ENCODE measurements at regions not wholly inside any gene's neighbourhood (a gene's known extent, or its start where the extent isn't known, plus 50 kb on each side); places are given as distances from the start of the nearest gene placed in this dataset.

DNA sequence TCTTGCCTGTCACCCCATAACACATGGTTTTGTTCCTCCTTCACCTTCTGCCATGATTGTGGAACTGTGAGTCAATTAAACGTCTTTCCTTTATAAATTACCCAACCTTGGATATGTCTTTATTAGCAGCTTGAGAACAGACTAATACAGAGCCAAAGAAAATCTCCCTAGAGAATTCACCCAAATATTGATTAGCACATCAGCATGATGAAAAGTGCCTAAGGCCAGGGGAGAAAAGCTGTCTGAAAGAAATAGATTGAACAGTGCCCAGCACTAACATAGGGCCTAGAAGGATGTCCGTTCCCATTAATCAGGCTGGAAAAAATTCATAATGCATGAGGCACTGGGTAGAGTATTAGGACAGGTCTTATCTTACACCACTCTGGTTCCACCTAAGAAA is 111.9 kb upstream of the CALN1 start:
- no peaks in the 10 kb centered on the region for H3K27me3 ChIP-seq (ENCODE audit: control insufficient read depth, insufficient read depth, low read length)
- DNase-seq (ENCODE audit: low read depth), result no peak
- TF ChIP-seq CTCF (IDR thresholded peaks at IDR 0.05; ENCODE audit: insufficient read depth, low read length, poor library complexity, severe bottlenecking), result no peak
- no peak overlapping the region for H3K4me3 ChIP-seq (ENCODE audit: low read depth, low read length)
- H3K36me3 ChIP-seq (ENCODE audit: control insufficient read depth, insufficient read depth, low read length), result no peaks in the 10 kb centered on the region

- no peak for TF ChIP-seq CTCF (IDR thresholded peaks at IDR 0.05; ENCODE audit: insufficient read depth, low read length, poor library complexity, severe bottlenecking)
- H3K4me3 ChIP-seq (ENCODE audit: low read depth, low read length), result no peak overlapping the region
- no peaks in the 10 kb centered on the region for H3K27me3 ChIP-seq (ENCODE audit: control insufficient read depth, insufficient read depth, low read length)
- no peak for DNase-seq (ENCODE audit: low read depth)
- H3K36me3 ChIP-seq (ENCODE audit: control insufficient read depth, insufficient read depth, low read length), result no peaks in the 10 kb centered on the region
Observed at GRCh38 chr7:72504061-72504706, 92.0 kb upstream of the CALN1 start.

DNA sequence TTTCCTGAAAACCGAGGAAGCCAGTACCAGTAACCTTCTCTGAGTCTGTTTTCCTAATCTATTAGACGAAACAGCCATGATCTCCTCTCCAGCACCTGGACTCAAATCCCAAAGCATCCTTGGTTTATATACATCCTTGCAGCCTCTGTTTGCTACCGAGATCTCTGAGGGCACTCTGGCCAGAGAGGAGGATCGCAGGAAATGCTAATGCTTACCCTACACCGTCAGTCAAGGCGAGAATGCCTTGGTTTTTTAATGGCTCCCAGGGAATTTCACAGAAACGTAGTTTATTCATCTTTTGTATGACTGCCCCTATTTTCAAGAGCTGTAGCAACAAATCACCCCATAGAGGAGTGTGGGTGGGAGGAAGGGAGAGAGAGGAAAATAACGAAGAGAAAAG is 91.5 kb upstream of the CALN1 start:
- H3K27me3 ChIP-seq (ENCODE audit: control insufficient read depth, insufficient read depth, low read length), result no peaks in the 10 kb centered on the region
- no peak overlapping the region for H3K4me3 ChIP-seq (ENCODE audit: low read depth, low read length)
- no peak for DNase-seq (ENCODE audit: low read depth)
- TF ChIP-seq CTCF (IDR thresholded peaks at IDR 0.05; ENCODE audit: insufficient read depth, low read length, poor library complexity, severe bottlenecking), result no peak
- H3K36me3 ChIP-seq (ENCODE audit: control insufficient read depth, insufficient read depth, low read length), result no peaks in the 10 kb centered on the region

DNA sequence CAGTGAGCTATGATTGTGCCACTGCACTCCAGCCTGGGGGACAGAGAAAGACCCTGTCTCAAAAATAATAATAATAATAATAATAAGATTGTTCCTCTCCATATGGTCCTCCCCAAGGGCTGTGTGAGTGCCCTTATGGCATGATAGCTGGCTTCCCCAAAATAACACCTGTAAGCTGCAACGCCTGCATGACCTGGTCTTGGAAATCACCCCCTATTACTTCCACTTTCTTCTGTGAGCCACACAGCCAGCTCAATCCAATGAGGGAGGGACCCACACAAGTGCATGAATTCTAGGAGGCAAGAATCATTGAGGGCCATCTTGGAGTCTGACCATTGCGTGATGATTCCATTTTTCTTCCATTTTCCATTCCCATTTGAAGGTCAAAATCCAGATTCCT is 82.7 kb upstream of the CALN1 start:
- H3K36me3 ChIP-seq (ENCODE audit: control insufficient read depth, insufficient read depth, low read length), result no peaks in the 10 kb centered on the region
- no peak for DNase-seq (ENCODE audit: low read depth)
- no peak overlapping the region for H3K4me3 ChIP-seq (ENCODE audit: low read depth, low read length)
- TF ChIP-seq CTCF (IDR thresholded peaks at IDR 0.05; ENCODE audit: insufficient read depth, low read length, poor library complexity, severe bottlenecking), result no peak
- H3K27me3 ChIP-seq (ENCODE audit: control insufficient read depth, insufficient read depth, low read length), result no peaks in the 10 kb centered on the region

DNA sequence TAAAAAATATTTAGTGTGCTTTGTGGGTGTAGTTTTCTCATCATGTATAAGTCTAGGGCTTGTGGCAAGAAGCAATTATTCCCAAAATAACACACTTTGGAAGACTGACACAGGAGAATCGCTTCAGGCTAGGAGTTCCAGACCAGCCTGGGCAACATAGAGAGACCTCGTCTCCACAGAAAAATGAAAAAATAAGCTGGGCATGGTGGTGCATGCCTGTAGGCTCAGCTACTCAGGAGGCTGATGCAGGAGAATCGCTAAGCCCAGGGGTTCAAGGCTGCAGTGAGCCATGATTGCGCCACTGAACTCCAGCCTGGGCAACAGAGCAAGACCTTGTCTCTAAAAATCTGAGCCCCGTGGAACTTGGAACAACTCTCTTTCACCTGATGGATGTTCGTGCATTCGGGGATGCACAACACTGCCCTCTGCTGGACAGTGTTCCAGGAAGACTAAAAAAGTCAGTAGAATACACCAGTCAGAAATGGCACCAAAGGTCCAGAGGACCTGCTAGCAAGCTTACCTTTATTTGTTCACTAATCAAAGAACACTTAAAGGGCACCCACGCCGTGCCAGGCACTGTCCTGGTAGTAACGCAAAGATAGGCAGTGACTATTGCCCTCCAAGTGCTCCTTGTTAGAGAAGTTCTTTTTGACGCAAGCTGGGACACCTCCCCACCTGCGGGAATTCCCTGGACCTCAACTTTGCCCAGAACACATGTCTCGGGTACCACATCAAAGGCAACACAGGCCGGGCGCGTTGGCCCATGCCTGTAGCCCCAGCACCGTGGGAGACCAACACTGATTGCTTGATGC is 81.9 kb upstream of the CALN1 start:
- no peak for DNase-seq (ENCODE audit: low read depth)
- H3K4me3 ChIP-seq (ENCODE audit: low read depth, low read length), result no peak overlapping the region
- H3K36me3 ChIP-seq (ENCODE audit: control insufficient read depth, insufficient read depth, low read length), result no peaks in the 10 kb centered on the region
- TF ChIP-seq CTCF (IDR thresholded peaks at IDR 0.05; ENCODE audit: insufficient read depth, low read length, poor library complexity, severe bottlenecking), result peak; percentile 53
- H3K27me3 ChIP-seq (ENCODE audit: control insufficient read depth, insufficient read depth, low read length), result no peaks in the 10 kb centered on the region
